SH-SY5Y (cell line): ENCODE measurements at regions not wholly inside any gene's neighbourhood (a gene's known extent, or its start where the extent isn't known, plus 50 kb on each side); places are given as distances from the start of the nearest gene placed in this dataset.

ENCODE experiments used
- GATA2 ChIP-seq: IDR thresholded peaks from 2 replicates; pipeline ENCODE4 v1.6.1; 2011; ENCODE audit warnings: mild to moderate bottlenecking, low read depth, low read length
- GATA3 ChIP-seq: IDR thresholded peaks from 2 replicates; pipeline ENCODE4 v1.6.1; 2011; ENCODE audit warnings: low read depth, mild to moderate bottlenecking, low read length, moderate library complexity

DNA sequence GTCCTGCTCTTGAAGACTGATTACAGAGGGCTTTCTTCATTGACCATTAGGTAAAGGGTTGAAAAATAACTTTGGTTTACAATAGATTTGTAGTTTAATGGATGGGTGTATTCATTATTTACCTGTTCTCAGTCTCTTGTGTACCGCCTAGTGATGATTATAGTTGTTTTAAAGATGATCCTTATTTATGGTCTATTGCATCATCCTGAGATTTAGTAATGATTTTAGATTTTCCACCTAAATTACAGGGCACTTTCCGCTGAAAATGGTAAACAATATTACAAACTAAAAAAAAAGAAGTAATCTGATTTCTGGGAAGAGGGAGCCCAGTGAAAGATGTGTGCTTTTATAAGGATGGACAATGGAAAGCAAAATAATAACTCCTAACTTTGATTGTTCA, 78.4 kb upstream of the TMEM33 start:
- TF ChIP-seq GATA2 (no peak), GATA3 (no peak)
